GM18508 (cell line): ENCODE measurements at regions not wholly inside any gene's neighbourhood (a gene's known extent, or its start where the extent isn't known, plus 50 kb on each side); places are given as distances from the start of the nearest gene placed in this dataset.

Experiments used
- ATAC-seq: cut with Tn5 transposase; IDR thresholded peaks from one replicate; pipeline ENCODE4 v1.9.1; 2021; ENCODE audit warnings: moderate number of reproducible peaks; ENCODE audit not compliant: insufficient read depth, unreplicated experiment

DNA sequence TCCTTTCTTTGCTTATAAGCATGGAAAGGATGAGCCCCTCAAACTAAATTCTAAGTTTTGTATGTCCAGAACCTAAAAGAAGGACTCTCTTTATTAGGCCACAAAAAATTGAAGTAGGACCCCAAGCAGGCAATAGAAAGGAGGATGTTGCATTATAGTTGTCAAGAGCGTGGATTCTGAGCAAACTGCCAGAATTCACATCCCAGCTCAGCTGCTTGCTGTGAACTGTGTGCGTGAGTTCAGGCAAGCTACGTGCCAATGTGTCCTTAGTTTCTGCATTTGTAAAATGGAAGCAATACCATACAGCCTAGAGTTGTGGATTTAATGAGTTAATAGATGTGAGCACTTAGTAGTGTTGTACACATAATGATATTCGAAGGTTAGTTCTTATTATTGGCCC lies 70.6 kb upstream of the SLC44A1 start:
- no peak for ATAC-seq

- ATAC-seq, result no peak
Observed at GRCh38 chr9:105176194-105176593, 68.3 kb upstream of the SLC44A1 start.

DNA sequence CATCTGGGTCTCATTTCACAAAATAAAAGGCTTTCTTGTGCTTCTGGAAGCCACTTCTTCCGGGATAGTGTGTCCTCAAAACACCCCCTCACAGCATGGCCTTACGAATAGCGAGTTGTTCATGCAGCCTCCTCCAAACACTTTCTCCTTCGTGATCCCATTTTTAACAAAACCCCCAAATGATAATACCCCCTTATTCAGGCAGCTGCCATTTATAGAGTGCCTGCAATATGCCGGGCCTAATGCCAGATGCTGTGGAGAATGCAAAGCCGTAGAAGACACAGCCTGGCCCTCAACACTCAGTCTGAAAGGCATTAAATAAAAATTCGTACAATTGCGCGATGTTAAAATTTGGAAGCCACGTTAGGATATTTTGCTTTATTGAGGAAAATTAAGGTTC lies 66.4 kb upstream of the SLC44A1 start:
- ATAC-seq, result no peak

DNA sequence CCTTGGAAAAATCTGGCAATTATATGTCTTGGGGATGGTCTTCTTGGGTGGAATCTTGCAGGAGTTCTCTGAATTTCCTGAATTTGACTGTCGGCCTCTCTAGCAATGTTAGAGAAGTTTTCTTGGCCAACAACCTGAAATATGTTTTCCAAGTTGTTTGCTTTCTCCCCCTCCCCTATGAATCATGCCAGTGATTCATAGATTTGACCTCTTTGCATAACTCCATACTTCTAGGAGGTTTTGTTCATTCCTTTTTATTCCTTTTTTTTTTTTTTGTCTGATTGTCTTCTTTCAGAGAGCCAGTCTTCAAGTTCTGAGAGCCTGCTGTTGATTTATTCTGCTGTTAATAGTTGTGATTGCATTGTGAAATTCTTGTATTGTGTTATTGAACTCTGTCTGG lies 56.7 kb upstream of the SLC44A1 start:
- no peak for ATAC-seq

GRCh38 chr9:105188746-105189145 lies 55.7 kb upstream of the SLC44A1 start:
- no peak for ATAC-seq

DNA sequence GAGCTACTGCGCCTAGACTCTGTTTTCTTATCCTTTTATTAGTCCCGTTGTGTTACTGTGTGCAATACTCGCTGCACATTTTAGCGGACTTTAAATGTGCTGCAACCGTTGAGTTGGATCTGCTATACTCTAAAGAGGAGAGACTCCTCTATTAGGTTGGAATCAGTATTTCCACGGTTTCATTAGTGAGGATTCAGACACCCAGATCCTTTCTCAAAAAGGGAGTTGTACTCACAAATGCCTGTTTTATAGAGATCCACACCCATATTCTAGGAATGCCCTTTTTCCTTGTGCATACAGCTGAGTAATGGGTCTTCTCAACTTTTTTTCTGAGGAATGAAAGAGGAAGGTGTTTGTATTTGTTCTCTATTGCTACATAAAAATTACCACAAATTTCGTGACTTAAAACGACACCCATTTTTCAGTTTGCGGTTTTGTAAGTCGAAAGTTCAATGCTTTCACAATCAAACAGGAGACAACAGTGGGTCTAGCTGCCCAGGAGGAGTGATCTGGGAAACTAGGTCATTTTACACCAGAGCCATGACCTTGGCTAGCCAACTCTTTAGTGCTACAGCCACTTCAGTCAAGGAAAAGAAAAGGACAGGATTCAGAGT lies 52.8 kb upstream of the SLC44A1 start:
- ATAC-seq, result no peak

- ATAC-seq, result no peak
Observed at GRCh38 chr9:105193560-105193959, 50.9 kb upstream of the SLC44A1 start.

DNA sequence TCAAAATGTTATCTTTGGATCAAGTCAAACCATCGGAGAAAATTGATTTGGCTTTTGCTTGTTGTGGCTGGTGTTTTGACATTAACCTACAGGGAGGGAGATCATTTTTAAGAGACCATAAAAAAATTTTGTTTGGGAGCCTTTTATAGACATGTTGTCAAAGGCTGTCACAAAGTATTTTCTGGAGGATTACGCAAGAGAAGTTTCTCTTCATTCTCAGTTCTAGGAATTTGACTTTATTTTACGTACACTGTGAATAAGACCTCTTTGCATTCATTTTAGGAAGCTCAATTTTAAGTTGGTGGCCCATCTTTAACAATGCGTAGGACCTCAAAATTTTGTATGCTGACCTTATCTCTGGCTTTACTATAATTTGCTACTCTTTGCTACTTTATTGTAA lies 50.2 kb upstream of the SLC44A1 start:
- no peak for ATAC-seq
